ENCODE measurements at regions not wholly inside any gene's neighbourhood (a gene's known extent, or its start where the extent isn't known, plus 50 kb on each side); places are given as distances from the start of the nearest gene placed in this dataset.

- H3K9me3 Mint-ChIP-seq = no peaks in the 10 kb centered on the region
- no peaks in the 10 kb centered on the region for H3K36me3 Mint-ChIP-seq
- no peak overlapping the region for H3K4me3 Mint-ChIP-seq
- H3K27ac Mint-ChIP-seq = no peak overlapping the region
- no peaks in the 10 kb centered on the region for H3K4me1 Mint-ChIP-seq
- no peaks in the 10 kb centered on the region for H3K27me3 Mint-ChIP-seq (ENCODE audit: low read depth)
- TF ChIP-seq CTCF (IDR thresholded peaks at IDR 0.05; ENCODE audit: unreplicated experiment) = no peak
- no peak for DNase-seq (ENCODE audit: low spot score in 2 of 2, unreplicated experiment in 2 of 2)
Observed at GRCh38 chr7:85412912-85413311, 226.1 kb upstream of the SEMA3D start.

DNA sequence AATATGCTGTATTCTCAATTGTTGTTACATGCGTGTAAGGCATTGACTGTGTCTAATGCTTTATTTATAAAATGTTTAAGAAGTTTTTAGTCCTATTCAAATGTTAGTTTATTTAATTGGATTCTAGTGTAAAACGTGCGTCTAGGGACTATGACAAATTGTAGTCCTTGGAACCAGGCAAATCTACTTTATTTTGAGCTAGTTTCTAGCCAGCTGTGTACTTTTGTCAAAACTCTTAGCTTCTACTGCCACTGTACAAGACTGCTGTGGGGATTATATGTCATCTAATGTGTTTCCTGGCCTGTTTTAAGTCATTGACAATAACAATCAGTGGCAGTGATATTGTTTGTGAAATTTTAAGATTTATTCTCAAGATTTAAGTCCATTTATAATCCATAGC, 220.5 kb upstream of the SEMA3D start:
- H3K27me3 Mint-ChIP-seq (ENCODE audit: low read depth) = no peaks in the 10 kb centered on the region
- H3K36me3 Mint-ChIP-seq = peaks cover 1% of the 10 kb centered on the region
- no peak overlapping the region for H3K27ac Mint-ChIP-seq

DNA sequence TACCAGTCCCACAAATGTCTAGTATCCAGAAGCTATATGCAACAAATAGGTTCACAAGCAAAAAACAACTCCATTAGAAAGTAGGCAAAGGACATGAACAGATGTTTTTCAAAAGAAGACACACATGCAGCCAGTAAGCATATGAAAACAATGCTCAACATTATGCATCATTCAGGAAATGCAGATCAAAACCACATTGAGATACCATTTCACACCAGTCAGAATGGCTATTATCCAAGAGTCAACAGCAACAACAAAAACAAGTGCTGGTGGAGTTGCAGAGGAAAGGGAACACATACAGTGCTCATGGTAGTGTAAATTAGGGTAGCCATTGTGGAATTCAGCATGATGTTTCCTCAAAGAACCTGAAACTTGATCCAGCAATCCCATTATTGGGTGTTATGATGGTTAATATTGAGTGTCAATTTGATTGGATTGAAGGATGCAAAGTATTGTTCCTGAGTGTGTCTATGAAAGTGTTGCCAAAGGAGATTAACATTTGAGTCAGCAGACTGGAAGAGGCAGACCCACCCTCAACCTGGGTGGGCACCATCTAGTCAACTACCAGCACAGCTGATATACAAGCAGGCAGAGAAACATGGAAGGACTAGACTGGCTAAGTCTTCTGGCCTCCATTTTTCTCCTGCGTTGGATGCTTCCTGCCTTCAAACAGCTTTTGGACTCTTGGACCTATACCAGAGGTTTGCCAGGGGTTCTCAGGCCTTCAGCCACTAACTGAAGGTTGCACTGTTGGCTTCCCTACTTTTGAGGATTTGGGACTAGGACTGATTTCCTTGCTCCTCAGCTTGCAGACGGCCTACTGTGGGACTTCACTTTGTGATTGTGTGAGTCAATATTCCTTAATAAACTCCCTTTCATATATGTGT, 218.4 kb upstream of the SEMA3D start:
- TF ChIP-seq CTCF (IDR thresholded peaks at IDR 0.05; ENCODE audit: unreplicated experiment) = no peak
- H3K27me3 Mint-ChIP-seq (ENCODE audit: low read depth) = no peaks in the 10 kb centered on the region
- H3K4me3 Mint-ChIP-seq = no peak overlapping the region
- H3K36me3 Mint-ChIP-seq = peaks cover 1% of the 10 kb centered on the region
- H3K4me1 Mint-ChIP-seq = peaks cover 8% of the 10 kb centered on the region
- H3K9me3 Mint-ChIP-seq = peaks cover 12% of the 10 kb centered on the region
- H3K27ac Mint-ChIP-seq = no peak overlapping the region
- no peak for DNase-seq (ENCODE audit: low spot score in 2 of 2, unreplicated experiment in 2 of 2)

More for the DNA sequence above, 220.5 kb upstream of the SEMA3D start:
- no peak for TF ChIP-seq CTCF (IDR thresholded peaks at IDR 0.05; ENCODE audit: unreplicated experiment)
- DNase-seq (ENCODE audit: low spot score in 2 of 2, unreplicated experiment in 2 of 2) = no peak
- H3K4me1 Mint-ChIP-seq = peaks cover 4% of the 10 kb centered on the region
- no peak overlapping the region for H3K4me3 Mint-ChIP-seq
- H3K9me3 Mint-ChIP-seq = peaks cover 12% of the 10 kb centered on the region

GRCh38 chr7:85396676-85397075, 209.8 kb upstream of the SEMA3D start:
- Mint-ChIP-seq H3K36me3 (peaks cover 10% of the 10 kb centered on the region), H3K27ac (no peak overlapping the region), H3K27me3 (ENCODE audit: low read depth) (no peaks in the 10 kb centered on the region), H3K4me1 (peaks cover 16% of the 10 kb centered on the region), H3K4me3 (no peak overlapping the region), H3K9me3 (peaks cover 26% of the 10 kb centered on the region)
- DNase-seq (ENCODE audit: low spot score in 2 of 2, unreplicated experiment in 2 of 2) = no peak
- no peak for TF ChIP-seq CTCF (IDR thresholded peaks at IDR 0.05; ENCODE audit: unreplicated experiment)

GRCh38 chr7:85392789-85393188, 205.9 kb upstream of the SEMA3D start:
- no peak for TF ChIP-seq CTCF (IDR thresholded peaks at IDR 0.05; ENCODE audit: unreplicated experiment)
- no peaks in the 10 kb centered on the region for H3K27me3 Mint-ChIP-seq (ENCODE audit: low read depth)

More at GRCh38 chr7:85392789-85393188, 205.9 kb upstream of the SEMA3D start:
- H3K4me3 Mint-ChIP-seq = no peak overlapping the region
- peaks cover 21% of the 10 kb centered on the region for H3K9me3 Mint-ChIP-seq
- H3K27ac Mint-ChIP-seq = no peak overlapping the region
- DNase-seq (ENCODE audit: low spot score in 2 of 2, unreplicated experiment in 2 of 2) = no peak
- peaks cover 10% of the 10 kb centered on the region for H3K36me3 Mint-ChIP-seq
- H3K4me1 Mint-ChIP-seq = peaks cover 12% of the 10 kb centered on the region
